A673 (cell line): ENCODE measurements at regions not wholly inside any gene's neighbourhood (a gene's known extent, or its start where the extent isn't known, plus 50 kb on each side); places are given as distances from the start of the nearest gene placed in this dataset.

Experiments used
- BruUV-seq: library from RNA; stranded (reverse); fragments of 400-500 nt; replicated peaks from 2 replicates; lab custom pipeline; 2021; lab: Mats Ljungman, UMichigan
- CTCF ChIA-PET: fragments of 300-600 bp; sonication (Branson Sonifier 250); formaldehyde crosslinking; loops from one replicate; lab custom pipeline; 2022; ENCODE audit warnings: antibody characterized with exemption; lab: Charles Lee
- POLR2A ChIA-PET: fragments of 300-600 bp; sonication (Branson Sonifier 250); formaldehyde crosslinking; loops from one replicate; lab custom pipeline; 2022; ENCODE audit warnings: antibody characterized with exemption; ENCODE audit not compliant: low non-redundant PET; lab: Charles Lee
- DNase-seq: peaks from one replicate; pipeline ENCODE4 v3.0.0-alpha.2; 2015; ENCODE audit warnings: low spot score
- H3K27ac ChIP-seq: fragments of 200-600 bp; sonication (generic); 2 replicates; pipeline ENCODE4 v1.5.1; 2016; ENCODE audit warnings: mixed run types, low read depth, mild to moderate bottlenecking, mixed read lengths, antibody characterized with exemption, low read length; ENCODE audit not compliant: poor library complexity, severe bottlenecking
- H3K27me3 ChIP-seq: fragments of 200-600 bp; sonication (generic); replicated peaks from 2 replicates; pipeline ENCODE4 v1.6.1; 2017; ENCODE audit warnings: mixed run types, low read depth, mild to moderate bottlenecking, mixed read lengths, antibody characterized with exemption, low read length; ENCODE audit not compliant: insufficient read depth, poor library complexity
- H3K36me3 ChIP-seq: fragments of 200-600 bp; sonication (generic); 2 replicates; pipeline ENCODE4 v1.6.1; 2016; ENCODE audit warnings: mixed run types, mild to moderate bottlenecking, mixed read lengths, antibody characterized with exemption, low read length; ENCODE audit not compliant: insufficient read depth, poor library complexity, severe bottlenecking
- H3K4me1 ChIP-seq: fragments of 200-600 bp; sonication (generic); 2 replicates; pipeline ENCODE4 v1.6.1; 2017; ENCODE audit warnings: mixed run types, mild to moderate bottlenecking, mixed read lengths, antibody characterized with exemption, low read length; ENCODE audit not compliant: insufficient read depth, poor library complexity, severe bottlenecking
- H3K4me3 ChIP-seq: fragments of 200-600 bp; sonication (generic); 2 replicates; pipeline ENCODE4 v1.5.1; 2016; ENCODE audit warnings: low read depth, mixed run types, mild to moderate bottlenecking, mixed read lengths, low read length; ENCODE audit not compliant: poor library complexity, severe bottlenecking
- H3K9me3 ChIP-seq: fragments of 200-600 bp; sonication (generic); 2 replicates; pipeline ENCODE4 v1.6.1; 2016; ENCODE audit warnings: mixed run types, low read depth, mild to moderate bottlenecking, mixed read lengths, antibody characterized with exemption, low read length; ENCODE audit not compliant: poor library complexity, severe bottlenecking
- CTCF ChIP-seq: fragments of 300-800, 200-600 bp; sonication (generic); conservative IDR thresholded peaks from 2 replicates; pipeline ENCODE4 v1.5.1; 2017; ENCODE audit warnings: low read depth, mild to moderate bottlenecking, antibody characterized with exemption, low read length, moderate library complexity, mixed read lengths
- EZH2 ChIP-seq: fragments of 200-600 bp; sonication (generic); IDR thresholded peaks from 2 replicates; pipeline ENCODE4 v1.6.1; 2017; ENCODE audit warnings: borderline replicate concordance, low read depth, mild to moderate bottlenecking, mixed read lengths, antibody characterized with exemption, low read length; ENCODE audit not compliant: poor library complexity, severe bottlenecking
- intact Hi-C: fragments of 100-400 bp; cut with micrococcal nuclease; formaldehyde crosslinking; loops from one replicate; pipeline ENCODE4 v1.10.0; 2022; ENCODE audit not compliant: unreplicated experiment

- Histone ChIP-seq H3K4me3 (no peak overlapping the region), H3K27me3 (no peaks in the 10 kb centered on the region), H3K36me3 (no peaks in the 10 kb centered on the region), H3K27ac (no peak overlapping the region), H3K9me3 (no peaks in the 10 kb centered on the region), H3K4me1 (peaks cover 32% of the 10 kb centered on the region)
- ChIA-PET POLR2A (no interaction called here), CTCF (interaction anchor here (0.5 kb wide), 1 partner anchor 1018 kb away, joined by 3 read pairs; no protein-coding TSS in a partner anchor)
- no TSS peak for BruUV-seq
- DNase-seq, result no peak
- no peak for TF ChIP-seq CTCF
- TF ChIP-seq EZH2, result no peak
- intact Hi-C loops, result loop anchor here (5.0 kb wide), 1 partner anchor 1278 kb away; no protein-coding TSS in a partner anchor
Observed at GRCh38 chr22:48494968-48495750, 1332.5 kb downstream of the BRD1 start.

- Histone ChIP-seq H3K4me3 (no peak overlapping the region), H3K4me1 (peaks cover 28% of the 10 kb centered on the region), H3K36me3 (no peaks in the 10 kb centered on the region), H3K9me3 (no peaks in the 10 kb centered on the region), H3K27ac (no peak overlapping the region), H3K27me3 (no peaks in the 10 kb centered on the region)
- BruUV-seq, result no TSS peak
- ChIA-PET CTCF (no interaction called here), POLR2A (no interaction called here)
- no peak for TF ChIP-seq EZH2
- no peak for TF ChIP-seq CTCF
- no peak for DNase-seq
- intact Hi-C loops, result loop anchor here (5.0 kb wide), 1 partner anchor 1277 kb away; no protein-coding TSS in a partner anchor
Observed at GRCh38 chr22:48494256-48494967, 1333.3 kb downstream of the BRD1 start.

- intact Hi-C loops, result loop anchor here (5.0 kb wide), 1 partner anchor 1276 kb away; no protein-coding TSS in a partner anchor
- TF ChIP-seq CTCF (no peak), EZH2 (no peak)
- peak overlapping the region; percentile 10 for H3K27ac ChIP-seq
- H3K36me3 ChIP-seq, result no peaks in the 10 kb centered on the region
- CTCF ChIA-PET, result no interaction called here
- no peaks in the 10 kb centered on the region for H3K9me3 ChIP-seq
- BruUV-seq, result no TSS peak
- H3K4me3 ChIP-seq, result no peak overlapping the region
- H3K4me1 ChIP-seq, result peaks cover 21% of the 10 kb centered on the region
- DNase-seq, result no peak
- no peaks in the 10 kb centered on the region for H3K27me3 ChIP-seq
- POLR2A ChIA-PET, result no interaction called here
Observed at GRCh38 chr22:48493733-48494132, 1333.9 kb downstream of the BRD1 start.
